ENCODE measurements at regions not wholly inside any gene's neighbourhood (a gene's known extent, or its start where the extent isn't known, plus 50 kb on each side); places are given as distances from the start of the nearest gene placed in this dataset.

DNA sequence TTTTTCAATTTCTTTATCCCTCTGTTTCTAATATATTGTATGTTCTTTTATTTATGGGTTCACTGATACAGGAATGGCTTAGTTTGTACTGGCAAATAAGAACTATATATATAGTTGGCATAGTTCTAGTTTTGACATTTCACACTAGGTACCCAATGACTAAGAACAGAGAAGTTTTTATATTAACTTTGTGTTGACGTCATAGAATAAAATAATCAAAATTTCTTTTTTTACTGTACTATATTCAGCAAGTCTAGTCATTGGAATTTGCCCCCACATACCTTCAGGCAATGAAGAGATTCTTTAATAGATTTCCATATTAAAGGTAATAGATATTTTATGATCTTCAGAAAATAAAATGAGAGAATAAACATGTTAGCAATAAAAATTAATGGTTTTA lies 713.2 kb downstream of the NOVA1 start:
- TF ChIP-seq, protein P1, sequence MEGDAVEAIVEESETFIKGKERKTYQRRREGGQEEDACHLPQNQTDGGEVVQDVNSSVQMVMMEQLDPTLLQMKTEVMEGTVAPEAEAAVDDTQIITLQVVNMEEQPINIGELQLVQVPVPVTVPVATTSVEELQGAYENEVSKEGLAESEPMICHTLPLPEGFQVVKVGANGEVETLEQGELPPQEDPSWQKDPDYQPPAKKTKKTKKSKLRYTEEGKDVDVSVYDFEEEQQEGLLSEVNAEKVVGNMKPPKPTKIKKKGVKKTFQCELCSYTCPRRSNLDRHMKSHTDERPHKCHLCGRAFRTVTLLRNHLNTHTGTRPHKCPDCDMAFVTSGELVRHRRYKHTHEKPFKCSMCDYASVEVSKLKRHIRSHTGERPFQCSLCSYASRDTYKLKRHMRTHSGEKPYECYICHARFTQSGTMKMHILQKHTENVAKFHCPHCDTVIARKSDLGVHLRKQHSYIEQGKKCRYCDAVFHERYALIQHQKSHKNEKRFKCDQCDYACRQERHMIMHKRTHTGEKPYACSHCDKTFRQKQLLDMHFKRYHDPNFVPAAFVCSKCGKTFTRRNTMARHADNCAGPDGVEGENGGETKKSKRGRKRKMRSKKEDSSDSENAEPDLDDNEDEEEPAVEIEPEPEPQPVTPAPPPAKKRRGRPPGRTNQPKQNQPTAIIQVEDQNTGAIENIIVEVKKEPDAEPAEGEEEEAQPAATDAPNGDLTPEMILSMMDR (conservative IDR thresholded peaks at IDR 0.05; ENCODE audit: low read depth, low read length) = no peak
- TF ChIP-seq EZH2phosphoT487 (IDR thresholded peaks at IDR 0.05; ENCODE audit: borderline replicate concordance, low read length) = no peak
- TF ChIP-seq EZH2 (IDR thresholded peaks at IDR 0.05; ENCODE audit: low read length, unreplicated experiment) = no peak
